ENCODE measurements at regions not wholly inside any gene's neighbourhood (a gene's known extent, or its start where the extent isn't known, plus 50 kb on each side); places are given as distances from the start of the nearest gene placed in this dataset.

DNA sequence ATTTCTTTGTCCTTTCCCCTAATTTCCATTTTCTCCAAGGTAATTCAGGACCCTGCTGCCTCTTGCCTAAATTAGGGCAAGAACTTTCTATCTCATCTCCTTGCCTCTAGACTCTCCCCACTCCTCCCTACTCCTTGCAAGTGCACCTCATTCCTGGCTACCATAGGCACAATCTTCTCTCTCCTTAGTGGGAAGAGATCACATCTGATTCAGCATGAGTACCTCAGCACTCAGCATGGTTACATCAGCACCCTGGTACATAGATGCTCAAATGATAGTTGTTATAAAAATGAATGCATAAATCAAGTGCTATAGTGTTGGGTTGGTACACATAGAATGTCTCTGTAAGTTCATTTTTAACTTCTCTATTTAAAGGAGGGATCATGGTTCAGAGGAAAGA, 313.4 kb upstream of the RASGRP1 start:
- no peaks in the 10 kb centered on the region for H3K4me1 Mint-ChIP-seq
- peaks cover 4% of the 10 kb centered on the region for H3K27me3 Mint-ChIP-seq
- no peak overlapping the region for H3K4me3 Mint-ChIP-seq
- no peak for ATAC-seq (replicated peaks)
- no peaks in the 10 kb centered on the region for H3K9me3 Mint-ChIP-seq
- H3K36me3 Mint-ChIP-seq (ENCODE audit: low read depth) = no peaks in the 10 kb centered on the region
- H3K27ac Mint-ChIP-seq = no peak overlapping the region

GRCh38 chr15:38878926-38879325, 314.3 kb upstream of the RASGRP1 start:
- Mint-ChIP-seq H3K9me3 (no peaks in the 10 kb centered on the region), H3K27me3 (peaks cover 4% of the 10 kb centered on the region), H3K36me3 (ENCODE audit: low read depth) (no peaks in the 10 kb centered on the region), H3K4me3 (no peak overlapping the region), H3K27ac (no peak overlapping the region), H3K4me1 (no peaks in the 10 kb centered on the region)
- ATAC-seq (replicated peaks) = no peak

GRCh38 chr15:38879909-38880471, 315.4 kb upstream of the RASGRP1 start:
- H3K36me3 Mint-ChIP-seq (ENCODE audit: low read depth) = no peaks in the 10 kb centered on the region
- H3K9me3 Mint-ChIP-seq = no peaks in the 10 kb centered on the region
- no peak overlapping the region for H3K27ac Mint-ChIP-seq
- H3K27me3 Mint-ChIP-seq = peaks cover 4% of the 10 kb centered on the region
- peaks cover 5% of the 10 kb centered on the region for H3K4me1 Mint-ChIP-seq
- ATAC-seq (replicated peaks) = no peak
- no peak overlapping the region for H3K4me3 Mint-ChIP-seq

- H3K36me3 Mint-ChIP-seq (ENCODE audit: low read depth) = no peaks in the 10 kb centered on the region
- ATAC-seq (replicated peaks) = no peak
- no peak overlapping the region for H3K4me3 Mint-ChIP-seq
- no peak overlapping the region for H3K27ac Mint-ChIP-seq
- peaks cover 4% of the 10 kb centered on the region for H3K27me3 Mint-ChIP-seq
- no peaks in the 10 kb centered on the region for H3K9me3 Mint-ChIP-seq
- peaks cover 5% of the 10 kb centered on the region for H3K4me1 Mint-ChIP-seq
These were observed 317.6 kb upstream of the RASGRP1 start for GRCh38 chr15:38882221-38882620.

GRCh38 chr15:38883987-38884386, 319.4 kb upstream of the RASGRP1 start:
- H3K36me3 Mint-ChIP-seq (ENCODE audit: low read depth) = no peaks in the 10 kb centered on the region
- ATAC-seq (replicated peaks) = no peak
- no peaks in the 10 kb centered on the region for H3K9me3 Mint-ChIP-seq
- H3K4me3 Mint-ChIP-seq = no peak overlapping the region
- no peak overlapping the region for H3K27ac Mint-ChIP-seq
- peaks cover 5% of the 10 kb centered on the region for H3K4me1 Mint-ChIP-seq
- peaks cover 4% of the 10 kb centered on the region for H3K27me3 Mint-ChIP-seq

GRCh38 chr15:38885001-38885400, 320.4 kb upstream of the RASGRP1 start:
- H3K4me3 Mint-ChIP-seq = no peak overlapping the region
- no peaks in the 10 kb centered on the region for H3K36me3 Mint-ChIP-seq (ENCODE audit: low read depth)
- H3K9me3 Mint-ChIP-seq = no peaks in the 10 kb centered on the region
- H3K27me3 Mint-ChIP-seq = peaks cover 4% of the 10 kb centered on the region
- H3K27ac Mint-ChIP-seq = no peak overlapping the region
- H3K4me1 Mint-ChIP-seq = peaks cover 5% of the 10 kb centered on the region
- no peak for ATAC-seq (replicated peaks)

DNA sequence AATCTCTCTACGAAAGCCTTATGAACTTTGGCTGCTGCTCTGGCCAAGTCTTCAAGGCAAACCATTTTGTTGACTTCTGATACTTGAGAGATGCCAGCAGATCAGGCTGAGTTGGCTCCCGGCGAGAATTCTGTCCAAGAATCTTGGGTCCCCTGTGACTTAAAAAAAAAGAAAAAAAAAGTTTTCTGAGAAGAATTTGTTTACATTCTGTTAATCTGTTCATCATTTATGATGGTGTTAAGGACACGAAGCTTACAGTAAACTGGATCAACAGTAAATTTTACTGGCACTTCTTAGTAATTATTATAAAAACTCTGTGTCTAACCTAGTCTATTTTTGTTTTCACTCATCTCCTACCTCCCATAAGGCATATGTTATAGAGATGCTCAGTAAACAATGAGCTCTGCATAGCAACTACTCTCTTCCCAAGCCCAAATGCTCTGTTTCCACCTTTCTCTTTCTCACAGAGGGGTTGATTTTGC, 320.9 kb upstream of the RASGRP1 start:
- Mint-ChIP-seq H3K4me1 (peaks cover 5% of the 10 kb centered on the region), H3K27ac (no peak overlapping the region), H3K9me3 (no peaks in the 10 kb centered on the region), H3K36me3 (ENCODE audit: low read depth) (no peaks in the 10 kb centered on the region), H3K4me3 (no peak overlapping the region), H3K27me3 (peaks cover 4% of the 10 kb centered on the region)
- no peak for ATAC-seq (replicated peaks)

DNA sequence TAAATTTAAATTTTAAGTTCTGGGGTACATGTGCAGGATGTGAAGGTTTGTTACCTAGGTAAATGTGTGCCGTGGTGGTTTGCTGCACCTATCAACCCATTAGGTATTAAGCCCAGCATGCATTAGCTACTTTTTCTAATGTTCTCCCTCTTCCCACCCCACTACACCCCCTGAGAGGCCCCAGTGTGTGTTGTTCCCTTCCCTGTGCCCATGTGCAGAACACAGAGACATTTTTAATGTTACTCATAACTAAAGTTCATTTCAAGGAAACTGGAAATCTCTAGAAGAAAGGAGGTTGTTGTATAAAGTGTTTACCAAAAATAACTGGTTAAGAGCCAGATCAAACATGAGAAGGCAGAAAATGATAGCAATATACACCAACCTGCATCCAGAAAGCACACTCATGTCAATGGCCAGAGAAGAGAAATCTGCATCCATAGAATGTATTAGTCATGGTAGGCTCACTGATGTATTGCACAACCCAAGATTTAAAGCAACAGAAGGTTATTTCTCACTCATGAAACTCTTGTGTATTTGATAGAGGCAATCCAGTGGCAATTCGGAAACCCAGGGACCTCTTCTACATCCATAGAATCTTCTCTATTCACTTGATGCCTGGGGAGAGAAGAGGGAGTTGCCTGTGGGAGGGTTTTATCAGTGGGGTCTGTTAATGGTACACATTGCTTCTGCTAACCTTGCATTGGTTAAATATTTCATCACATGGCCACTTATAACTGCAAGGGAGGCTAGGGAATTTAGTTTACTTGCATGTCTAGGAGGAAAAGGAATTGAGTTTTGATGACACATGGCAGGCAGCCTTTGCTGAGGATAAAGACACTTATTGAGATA, 321.9 kb upstream of the RASGRP1 start:
- Mint-ChIP-seq H3K27ac (no peak overlapping the region), H3K4me1 (peaks cover 5% of the 10 kb centered on the region)
- ATAC-seq (replicated peaks) = no peak

GRCh38 chr15:38888701-38889221, 324.1 kb upstream of the RASGRP1 start:
- peaks cover 3% of the 10 kb centered on the region for H3K9me3 Mint-ChIP-seq
- no peak for ATAC-seq (replicated peaks)
- no peaks in the 10 kb centered on the region for H3K36me3 Mint-ChIP-seq (ENCODE audit: low read depth)

More for the DNA sequence above, 321.9 kb upstream of the RASGRP1 start:
- Mint-ChIP-seq H3K4me3 (no peak overlapping the region), H3K9me3 (no peaks in the 10 kb centered on the region), H3K36me3 (ENCODE audit: low read depth) (no peaks in the 10 kb centered on the region), H3K27me3 (peaks cover 4% of the 10 kb centered on the region)

DNA sequence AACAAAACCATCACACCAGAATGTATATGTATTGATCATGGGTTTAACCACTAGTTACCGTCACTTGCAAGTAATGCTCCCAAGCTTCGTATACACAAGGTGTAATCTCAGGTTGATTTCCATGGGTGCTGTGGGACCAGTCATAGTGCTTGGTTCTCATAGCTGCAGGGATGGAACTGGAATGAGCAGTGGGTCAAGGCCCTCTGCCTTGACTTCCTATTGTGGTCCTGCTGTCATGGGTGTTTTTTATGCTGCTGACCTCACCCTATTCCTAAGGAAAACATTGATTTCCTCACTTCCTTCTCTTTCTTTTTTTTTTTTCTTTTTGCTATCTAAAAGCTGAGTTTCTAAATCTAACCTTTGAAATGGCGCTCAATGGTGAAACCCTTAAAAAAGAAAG, 325.6 kb upstream of the RASGRP1 start:
- H3K27me3 Mint-ChIP-seq = peaks cover 4% of the 10 kb centered on the region
- H3K4me3 Mint-ChIP-seq = no peak overlapping the region
- H3K4me1 Mint-ChIP-seq = no peaks in the 10 kb centered on the region

More at GRCh38 chr15:38888701-38889221, 324.1 kb upstream of the RASGRP1 start:
- peaks cover 5% of the 10 kb centered on the region for H3K4me1 Mint-ChIP-seq
- H3K4me3 Mint-ChIP-seq = no peak overlapping the region
- H3K27ac Mint-ChIP-seq = no peak overlapping the region
- H3K27me3 Mint-ChIP-seq = peaks cover 4% of the 10 kb centered on the region

DNA sequence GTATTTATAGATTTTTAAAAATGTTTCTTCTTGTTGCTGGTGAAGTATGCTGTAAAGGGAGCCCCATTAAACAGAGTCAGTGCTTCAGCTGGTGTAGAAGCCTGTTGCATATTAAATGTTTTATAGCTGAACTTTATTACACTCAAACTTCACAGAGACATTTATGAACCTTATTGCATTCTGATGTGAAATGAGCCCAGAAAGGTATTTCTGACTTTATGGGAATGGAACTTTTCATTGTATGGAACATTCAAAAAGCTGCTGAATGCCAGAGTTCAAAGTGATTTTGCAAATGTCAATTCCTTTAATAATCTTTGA, 329.3 kb upstream of the RASGRP1 start:
- no peak overlapping the region for H3K27ac Mint-ChIP-seq
- no peak overlapping the region for H3K4me3 Mint-ChIP-seq
- peaks cover 3% of the 10 kb centered on the region for H3K9me3 Mint-ChIP-seq
- no peak for ATAC-seq (replicated peaks)
- H3K4me1 Mint-ChIP-seq = no peaks in the 10 kb centered on the region
- peaks cover 4% of the 10 kb centered on the region for H3K27me3 Mint-ChIP-seq
- H3K36me3 Mint-ChIP-seq (ENCODE audit: low read depth) = no peaks in the 10 kb centered on the region

More for the DNA sequence above, 325.6 kb upstream of the RASGRP1 start:
- peaks cover 3% of the 10 kb centered on the region for H3K9me3 Mint-ChIP-seq
- ATAC-seq (replicated peaks) = no peak
- H3K27ac Mint-ChIP-seq = no peak overlapping the region
- H3K36me3 Mint-ChIP-seq (ENCODE audit: low read depth) = no peaks in the 10 kb centered on the region

GRCh38 chr15:38894243-38894948, 329.8 kb upstream of the RASGRP1 start:
- Mint-ChIP-seq H3K4me1 (no peaks in the 10 kb centered on the region), H3K4me3 (no peak overlapping the region), H3K9me3 (peaks cover 3% of the 10 kb centered on the region), H3K27ac (no peak overlapping the region), H3K27me3 (peaks cover 4% of the 10 kb centered on the region), H3K36me3 (ENCODE audit: low read depth) (no peaks in the 10 kb centered on the region)
- no peak for ATAC-seq (replicated peaks)

GRCh38 chr15:38895326-38896255, 331.0 kb upstream of the RASGRP1 start:
- no peak overlapping the region for H3K27ac Mint-ChIP-seq
- H3K4me3 Mint-ChIP-seq = no peak overlapping the region
- ATAC-seq (replicated peaks) = no peak
- H3K27me3 Mint-ChIP-seq = peaks cover 4% of the 10 kb centered on the region
- no peaks in the 10 kb centered on the region for H3K4me1 Mint-ChIP-seq
- no peaks in the 10 kb centered on the region for H3K36me3 Mint-ChIP-seq (ENCODE audit: low read depth)
- peaks cover 3% of the 10 kb centered on the region for H3K9me3 Mint-ChIP-seq

- Mint-ChIP-seq H3K36me3 (ENCODE audit: low read depth) (no peaks in the 10 kb centered on the region), H3K27me3 (peaks cover 4% of the 10 kb centered on the region), H3K4me3 (no peak overlapping the region), H3K27ac (no peak overlapping the region), H3K9me3 (peaks cover 3% of the 10 kb centered on the region), H3K4me1 (no peaks in the 10 kb centered on the region)
- ATAC-seq (replicated peaks) = no peak
These were observed 332.0 kb upstream of the RASGRP1 start for GRCh38 chr15:38896647-38897046.
